SHP77 treated with DMSO at 0.1 percent for 48 hours (cell line): ENCODE measurements at regions not wholly inside any gene's neighbourhood (a gene's known extent, or its start where the extent isn't known, plus 50 kb on each side); places are given as distances from the start of the nearest gene placed in this dataset.
"Not testable (repeated sequence)": the region's sequence is repeated elsewhere in the genome, so short reads cannot be mapped to it uniquely, and the experiment has no call there.

Experiments
- DNase-seq: peaks from one replicate; lab custom pipeline; 2025; lab: John Stamatoyannopoulos, UW

GRCh38 chr2:175684466-175684865 is 317.6 kb downstream of the LNPK start:
- DNase-seq: no peak

- no peak for DNase-seq
Observed at GRCh38 chr2:175679728-175680127, 322.3 kb downstream of the LNPK start.

- DNase-seq: no peak
Observed at GRCh38 chr2:175679231-175679630, 322.8 kb downstream of the LNPK start.

GRCh38 chr2:175677880-175678279 is 324.2 kb downstream of the LNPK start:
- no peak for DNase-seq

- DNase-seq: no peak
Observed at GRCh38 chr2:175676813-175677212, 325.3 kb downstream of the LNPK start.

GRCh38 chr2:175668804-175669203 is 333.3 kb downstream of the LNPK start:
- not testable (repeated sequence) for DNase-seq

- DNase-seq: no peak
Observed at GRCh38 chr2:175662335-175662734, 339.7 kb downstream of the LNPK start.

GRCh38 chr2:175648577-175649063 is 353.4 kb downstream of the LNPK start:
- no peak for DNase-seq

GRCh38 chr2:175647058-175647457 is 355.0 kb downstream of the LNPK start:
- no peak for DNase-seq

GRCh38 chr2:175640655-175641054 is 361.4 kb downstream of the LNPK start:
- DNase-seq: no peak

GRCh38 chr2:175633227-175633626 is 368.8 kb downstream of the LNPK start:
- no peak for DNase-seq

GRCh38 chr2:175631245-175631623 is 370.8 kb downstream of the LNPK start:
- DNase-seq: no peak

- peak; percentile 70 for DNase-seq
Observed at GRCh38 chr2:175630280-175631244, 371.5 kb downstream of the LNPK start.

GRCh38 chr2:175628243-175628642 is 373.8 kb downstream of the LNPK start:
- DNase-seq: no peak

- DNase-seq: no peak
Observed at GRCh38 chr2:175627405-175627804, 374.7 kb downstream of the LNPK start.

GRCh38 chr2:175626796-175627195 is 375.3 kb downstream of the LNPK start:
- no peak for DNase-seq

GRCh38 chr2:175624785-175625184 is 377.3 kb downstream of the LNPK start:
- DNase-seq: no peak

GRCh38 chr2:175624211-175624761 is 377.8 kb downstream of the LNPK start:
- no peak for DNase-seq

GRCh38 chr2:175621821-175622220 is 380.2 kb downstream of the LNPK start:
- DNase-seq: no peak

- no peak for DNase-seq
Observed at GRCh38 chr2:175620106-175620505, 382.0 kb downstream of the LNPK start.

GRCh38 chr2:175619179-175620045 is 382.7 kb downstream of the LNPK start:
- DNase-seq: no peak

- DNase-seq: no peak
Observed at GRCh38 chr2:175612280-175612679, 389.8 kb downstream of the LNPK start.
